BLaER1 treated with 17β-estradiol and CSF1 and Interleukin-3, amounts not matched to agents 10 nM and 100 nM (cell line): ENCODE measurements at regions not wholly inside any gene's neighbourhood (a gene's known extent, or its start where the extent isn't known, plus 50 kb on each side); places are given as distances from the start of the nearest gene placed in this dataset.

Experiments
- H3K27ac ChIP-seq, 11 experiments: shearing (Covaris generic); formaldehyde crosslinking; 2 replicates each; pipeline ENCODE4 v1.8.1; 2022
- H3K27me3 ChIP-seq, 11 experiments: shearing (Covaris generic); formaldehyde crosslinking; 2 replicates each; pipeline ENCODE4 v1.8.1; 2022
- H3K36me3 ChIP-seq, 11 experiments: shearing (Covaris generic); formaldehyde crosslinking; 2 replicates each; pipeline ENCODE4 v1.8.1; 2022
- H3K4me1 ChIP-seq, 10 experiments: shearing (Covaris generic); formaldehyde crosslinking; 2 replicates each; pipeline ENCODE4 v1.8.1; 2022
- H3K4me2 ChIP-seq, 11 experiments: shearing (Covaris generic); formaldehyde crosslinking; 2 replicates each; pipeline ENCODE4 v1.8.1; 2022
- H3K4me3 ChIP-seq, 10 experiments: shearing (Covaris generic); formaldehyde crosslinking; 2 replicates each; pipeline ENCODE4 v1.8.1; 2022
- H3K9ac ChIP-seq, 11 experiments: shearing (Covaris generic); formaldehyde crosslinking; 2 replicates each; pipeline ENCODE4 v1.8.1; 2022
- H3K9me3 ChIP-seq, 11 experiments: shearing (Covaris generic); formaldehyde crosslinking; replicated peaks in 1 of 11; 2 replicates each; pipeline ENCODE4 v1.8.1; 2022
- H4K20me1 ChIP-seq, 11 experiments: shearing (Covaris generic); formaldehyde crosslinking; 2 replicates each; pipeline ENCODE4 v1.8.1; 2022
- Cebpa-rat ChIP-seq, 11 experiments: shearing (Covaris generic); IDR thresholded peaks; 2 replicates each; pipeline ENCODE4 v1.8.1; 2022

DNA sequence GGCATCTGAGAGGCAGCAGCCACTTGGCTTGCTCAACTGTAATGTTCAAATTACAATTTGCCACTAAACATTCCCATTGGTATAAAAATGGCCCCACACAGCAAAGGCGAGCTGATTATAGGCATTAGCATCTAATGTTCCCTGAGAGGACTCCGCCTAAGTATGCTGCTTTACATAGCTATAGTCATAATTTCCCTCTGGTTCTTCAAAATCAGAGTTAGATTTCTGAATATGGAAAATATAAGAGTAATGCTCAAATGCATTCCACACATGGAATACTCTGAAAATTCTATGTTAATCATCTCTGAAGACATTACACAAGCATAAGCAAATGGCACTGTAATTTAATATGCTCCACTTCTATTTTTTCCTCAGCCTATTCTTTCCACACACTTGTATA, 83.7 kb upstream of the BTG1 start:
- Histone ChIP-seq H3K27ac (no peak overlapping the region), H3K27me3 (no peaks in the 10 kb centered on the region), H3K36me3 (no peaks in the 10 kb centered on the region), H3K4me3 (no peak overlapping the region), H3K4me2 (no peak overlapping the region), H3K9me3 (no peaks in the 10 kb centered on the region), H4K20me1 (no peaks in the 10 kb centered on the region), H3K9ac (no peak overlapping the region), H3K4me1 (peaks cover 0 to 38% (median 10%) of the 10 kb centered on the region in 10 experiments; a peak in 11 of 20 replicates)
- no peak for TF ChIP-seq Cebpa-rat (IDR thresholded peaks at IDR 0.05)

GRCh38 chr12:92226961-92227360, 81.3 kb upstream of the BTG1 start:
- no peak overlapping the region for H3K27ac ChIP-seq
- TF ChIP-seq Cebpa-rat (IDR thresholded peaks at IDR 0.05): no peak
- H3K36me3 ChIP-seq: no peaks in the 10 kb centered on the region
- no peaks in the 10 kb centered on the region for H4K20me1 ChIP-seq
- peaks cover 0 to 17% (median 0%) of the 10 kb centered on the region in 10 experiments; a peak in 8 of 20 replicates for H3K4me1 ChIP-seq
- H3K4me3 ChIP-seq: no peak overlapping the region
- H3K9ac ChIP-seq: no peak overlapping the region
- H3K4me2 ChIP-seq: no peak overlapping the region
- H3K9me3 ChIP-seq: no peaks in the 10 kb centered on the region
- no peaks in the 10 kb centered on the region for H3K27me3 ChIP-seq

DNA sequence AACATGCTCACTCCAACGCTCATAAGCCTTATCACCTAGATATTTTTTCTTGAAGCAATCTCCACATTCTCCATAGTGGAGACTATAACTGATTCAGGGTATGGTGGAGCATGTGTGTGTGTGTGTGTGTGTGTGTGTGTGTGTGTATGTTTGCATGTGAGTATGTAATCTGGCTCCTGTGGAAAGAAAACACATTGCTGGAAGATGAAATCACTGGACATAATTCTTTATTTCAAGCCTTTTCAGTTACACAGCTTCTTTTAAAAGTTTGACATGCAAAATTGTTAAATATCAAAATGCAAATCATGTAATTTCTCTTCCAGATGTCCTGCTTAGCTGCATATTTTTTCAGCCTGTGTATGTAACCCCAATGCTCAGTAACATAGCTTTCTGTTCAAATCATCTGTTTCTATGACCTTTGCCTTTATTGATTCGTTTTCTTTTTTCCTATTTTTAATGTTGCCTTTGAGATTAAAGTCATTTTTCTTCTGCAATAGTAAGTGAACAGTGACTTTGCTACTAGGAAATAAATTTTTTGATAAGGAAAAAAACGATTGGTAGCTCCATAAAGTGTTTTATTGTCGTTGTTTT, 80.5 kb upstream of the BTG1 start:
- H3K27ac ChIP-seq: no peak overlapping the region
- H3K9me3 ChIP-seq: no peaks in the 10 kb centered on the region
- no peaks in the 10 kb centered on the region for H3K36me3 ChIP-seq
- no peak overlapping the region for H3K4me3 ChIP-seq
- no peak overlapping the region for H3K9ac ChIP-seq
- H3K27me3 ChIP-seq: no peaks in the 10 kb centered on the region
- no peak overlapping the region for H3K4me2 ChIP-seq
- no peaks in the 10 kb centered on the region for H4K20me1 ChIP-seq
- peaks cover 0 to 13% (median 0%) of the 10 kb centered on the region in 10 experiments; a peak in 7 of 20 replicates for H3K4me1 ChIP-seq
- TF ChIP-seq Cebpa-rat (IDR thresholded peaks at IDR 0.05): no peak

GRCh38 chr12:92224685-92225331, 79.2 kb upstream of the BTG1 start:
- H3K36me3 ChIP-seq: no peaks in the 10 kb centered on the region
- H3K4me1 ChIP-seq: peaks cover 0 to 5% (median 0%) of the 10 kb centered on the region in 10 experiments; a peak in 3 of 20 replicates
- no peaks in the 10 kb centered on the region for H3K27me3 ChIP-seq
- peak overlapping the region in 2 of 11 experiments; percentile 9 to 11; a peak in 1 of 22 replicates for H3K4me2 ChIP-seq
- H3K9me3 ChIP-seq: 0 out of 22 replicates have a peak, but pooled peaks cover 0 to 6% (median 0%) of the 10 kb centered on the region in 11 experiments
- H3K27ac ChIP-seq: no peak overlapping the region
- no peak overlapping the region for H3K4me3 ChIP-seq
- H4K20me1 ChIP-seq: no peaks in the 10 kb centered on the region
- no peak for TF ChIP-seq Cebpa-rat (IDR thresholded peaks at IDR 0.05)
- H3K9ac ChIP-seq: no peak overlapping the region

DNA sequence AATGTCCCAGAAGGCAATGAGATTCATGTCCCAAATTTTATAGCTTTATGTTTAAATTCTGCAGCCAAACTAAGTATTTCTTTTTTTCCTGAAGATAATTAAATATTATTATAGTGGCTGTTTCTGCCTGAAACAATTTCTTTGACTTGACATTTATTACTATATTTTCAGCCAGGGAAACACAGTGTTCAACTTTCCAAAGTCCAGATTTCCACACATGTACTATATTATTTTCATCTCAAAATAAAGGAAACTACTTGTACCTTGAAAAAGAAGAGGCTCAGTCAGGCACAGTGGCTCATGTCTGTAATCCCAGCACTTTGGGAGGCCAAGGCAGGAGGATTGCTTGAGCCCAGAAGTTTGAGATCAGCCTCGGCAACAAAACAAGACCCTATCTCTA, 77.8 kb upstream of the BTG1 start:
- H3K4me3 ChIP-seq: no peak overlapping the region

DNA sequence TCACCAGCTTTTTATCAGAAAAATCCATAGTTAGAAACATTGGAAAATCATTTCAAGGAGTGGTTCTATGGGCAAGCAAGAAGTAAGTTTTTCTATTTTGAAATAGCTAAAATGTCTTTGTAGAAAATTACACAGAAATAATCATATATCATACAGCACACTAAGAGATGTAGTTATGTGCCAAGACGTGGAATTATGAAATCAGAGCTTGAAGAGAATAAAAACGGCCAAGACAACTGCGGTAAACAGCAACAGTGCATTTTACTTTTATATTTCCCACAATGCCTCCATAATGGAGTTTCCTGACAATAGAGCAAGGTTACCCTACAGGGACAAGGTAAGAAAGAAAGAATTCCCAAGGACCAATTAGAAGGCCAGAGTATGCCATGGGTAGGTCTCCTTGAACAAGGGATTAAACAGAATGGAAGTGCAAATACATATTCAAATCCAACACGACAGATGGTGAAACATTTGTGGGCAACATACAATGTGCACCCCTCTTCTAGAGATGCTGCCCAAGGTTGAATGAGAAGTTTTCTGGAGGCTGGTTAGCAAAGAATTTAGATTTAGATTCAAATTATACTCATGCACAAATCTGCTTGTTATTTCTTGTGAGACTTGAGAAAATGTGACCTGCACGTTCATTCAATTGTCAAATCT, 76.1 kb upstream of the BTG1 start:
- Histone ChIP-seq H3K4me2 (no peak overlapping the region), H3K9me3 (peaks cover 0 to 12% (median 0%) of the 10 kb centered on the region in 11 experiments; a peak in 4 of 22 replicates), H3K36me3 (no peaks in the 10 kb centered on the region), H3K9ac (no peak overlapping the region), H3K4me1 (peaks cover 7 to 25% (median 11%) of the 10 kb centered on the region in 10 experiments; a peak in 18 of 20 replicates), H3K27me3 (no peaks in the 10 kb centered on the region), H3K27ac (no peak overlapping the region), H4K20me1 (no peaks in the 10 kb centered on the region), H3K4me3 (no peak overlapping the region)
- no peak for TF ChIP-seq Cebpa-rat (IDR thresholded peaks at IDR 0.05)

More for the DNA sequence above, 77.8 kb upstream of the BTG1 start:
- Histone ChIP-seq H3K9ac (no peak overlapping the region), H3K36me3 (no peaks in the 10 kb centered on the region), H3K4me2 (no peak overlapping the region), H3K27me3 (no peaks in the 10 kb centered on the region), H3K9me3 (peaks cover 0 to 12% (median 0%) of the 10 kb centered on the region in 11 experiments; a peak in 2 of 22 replicates), H4K20me1 (no peaks in the 10 kb centered on the region), H3K27ac (no peak overlapping the region), H3K4me1 (peaks cover 2 to 8% (median 2%) of the 10 kb centered on the region in 10 experiments; a peak in 17 of 20 replicates)
- no peak for TF ChIP-seq Cebpa-rat (IDR thresholded peaks at IDR 0.05)

DNA sequence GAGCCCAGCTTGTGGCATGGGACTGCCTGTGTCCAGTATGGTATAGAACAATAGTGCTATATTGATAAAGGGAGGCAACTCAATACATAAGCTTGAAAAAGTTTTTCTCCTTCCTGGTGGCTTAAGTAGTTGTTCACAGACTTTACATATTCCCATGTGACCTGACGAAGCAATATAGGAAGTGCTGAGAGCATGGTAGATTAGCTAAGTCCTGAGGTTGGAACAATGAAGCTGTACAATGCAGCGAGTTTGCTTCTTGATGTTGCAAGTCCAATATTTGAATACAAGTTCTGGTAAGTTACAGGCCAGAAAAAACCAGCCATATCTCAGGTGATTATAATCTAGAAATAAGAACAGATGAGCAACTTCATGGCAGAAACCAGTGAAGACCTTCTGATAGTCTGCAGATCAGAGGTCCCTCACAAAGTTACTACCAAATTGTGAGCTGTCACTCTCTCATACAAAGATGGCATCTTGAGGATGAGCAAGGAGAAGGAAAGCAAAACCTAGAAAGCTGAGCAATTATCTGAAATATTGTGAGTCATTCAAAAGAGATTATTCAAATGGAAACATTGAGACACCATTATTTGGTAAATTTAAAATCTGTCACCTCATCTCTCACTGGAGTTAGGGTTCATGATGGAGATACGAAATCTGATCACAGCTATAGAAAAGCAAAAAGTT, 72.9 kb upstream of the BTG1 start:
- peaks cover 0 to 17% (median 5%) of the 10 kb centered on the region in 11 experiments; a peak in 5 of 22 replicates for H3K9me3 ChIP-seq
- peaks cover 7 to 34% (median 11%) of the 10 kb centered on the region in 10 experiments; a peak in 18 of 20 replicates for H3K4me1 ChIP-seq
- H3K9ac ChIP-seq: no peak overlapping the region
- H3K4me2 ChIP-seq: peak overlapping the region in 10 of 11 experiments; percentile 13 to 55 (median 26); a peak in 16 of 22 replicates
- H3K4me3 ChIP-seq: no peak overlapping the region
- TF ChIP-seq Cebpa-rat (IDR thresholded peaks at IDR 0.05): no peak
- no peaks in the 10 kb centered on the region for H4K20me1 ChIP-seq
- H3K27me3 ChIP-seq: no peaks in the 10 kb centered on the region
- peak overlapping the region in 8 of 11 experiments; percentile 15 to 39 (median 27); a peak in 11 of 22 replicates for H3K27ac ChIP-seq
- H3K36me3 ChIP-seq: no peaks in the 10 kb centered on the region

GRCh38 chr12:92216092-92216491, 70.4 kb upstream of the BTG1 start:
- no peak overlapping the region for H3K27ac ChIP-seq
- no peak overlapping the region for H3K9ac ChIP-seq
- no peaks in the 10 kb centered on the region for H3K27me3 ChIP-seq
- no peak overlapping the region for H3K4me3 ChIP-seq
- peaks cover 7 to 45% (median 11%) of the 10 kb centered on the region in 10 experiments; a peak in 18 of 20 replicates for H3K4me1 ChIP-seq
- H3K4me2 ChIP-seq: no peak overlapping the region
- H3K9me3 ChIP-seq: peaks cover 0 to 29% (median 12%) of the 10 kb centered on the region in 11 experiments; a peak in 15 of 22 replicates
- H3K36me3 ChIP-seq: no peaks in the 10 kb centered on the region; a peak in 1 of 22 replicates
- TF ChIP-seq Cebpa-rat (IDR thresholded peaks at IDR 0.05): no peak
- H4K20me1 ChIP-seq: no peaks in the 10 kb centered on the region
